ENCODE measurements at regions not wholly inside any gene's neighbourhood (a gene's known extent, or its start where the extent isn't known, plus 50 kb on each side); places are given as distances from the start of the nearest gene placed in this dataset.

- BruUV-seq (replicated peaks), result no TSS peak
- ChIA-PET POLR2A (no interaction called here), RAD21 (ENCODE audit: low non-redundant PET in 1 of 2, low total read pairs in 2 of 2, uncharacterized antibody in 2 of 2, unreplicated experiment in 2 of 2) (no interaction called here), CTCF (no interaction called here)
- H3K9me2 ChIP-seq (ENCODE audit: insufficient read depth), result no peaks in the 10 kb centered on the region
- H3K4me1 ChIP-seq (ENCODE audit: control insufficient read depth in 1 of 2, insufficient read depth in 2 of 2, low read length in 2 of 2), result no peaks in the 10 kb centered on the region
- no peak overlapping the region for H3K4me2 ChIP-seq (ENCODE audit: low read length)
- H3K9me3 ChIP-seq (ENCODE audit: control insufficient read depth in 1 of 2, insufficient read depth in 1 of 2, low read depth in 1 of 2, low read length in 2 of 2), result no peaks in the 10 kb centered on the region
- no peak for TF ChIP-seq TCF7L2 (IDR thresholded peaks at IDR 0.05; ENCODE audit: borderline replicate concordance, extremely low read depth, insufficient read depth, insufficient read length)
- TF ChIP-seq POLR2AphosphoS5 (IDR thresholded peaks at IDR 0.05; ENCODE audit: low read depth, low read length), result no peak
- TF ChIP-seq SP1 (IDR thresholded peaks at IDR 0.05; ENCODE audit: low read depth), result no peak
- no peak for TF ChIP-seq CTCF (IDR thresholded peaks at IDR 0.05 in 2 of 3, conservative IDR thresholded peaks at IDR 0.05 in 1 of 3; ENCODE audit: borderline replicate concordance in 1 of 3, insufficient read depth in 1 of 3, low read depth in 2 of 3, low read length in 2 of 3)
- no peak for TF ChIP-seq CBX3 (IDR thresholded peaks at IDR 0.05; ENCODE audit: low read depth)
- TF ChIP-seq YY1 (IDR thresholded peaks at IDR 0.05; ENCODE audit: extremely low read depth, insufficient replicate concordance, low read depth, low read length), result no peak
- no peak for TF ChIP-seq EZH2phosphoT487 (IDR thresholded peaks at IDR 0.05; ENCODE audit: borderline replicate concordance)
- TF ChIP-seq RAD21 (IDR thresholded peaks at IDR 0.05; ENCODE audit: low read depth), result no peak
- TF ChIP-seq SIN3A (IDR thresholded peaks at IDR 0.05; ENCODE audit: low read depth), result no peak
- TF ChIP-seq ELF1 (IDR thresholded peaks at IDR 0.05; ENCODE audit: borderline replicate concordance, low read depth), result no peak
- no peak for TF ChIP-seq POLR2A (IDR thresholded peaks at IDR 0.05; ENCODE audit: borderline replicate concordance, extremely low read depth, insufficient read depth, insufficient read length)
- no peak for TF ChIP-seq CEBPB (IDR thresholded peaks at IDR 0.05; ENCODE audit: low read depth)
- no peak for TF ChIP-seq ZFX (IDR thresholded peaks at IDR 0.05)
- no peak for TF ChIP-seq MAX (IDR thresholded peaks at IDR 0.05)
- no peak for TF ChIP-seq JUND (IDR thresholded peaks at IDR 0.05)
- TF ChIP-seq ZBTB33 (IDR thresholded peaks at IDR 0.05; ENCODE audit: extremely low read depth, insufficient replicate concordance, low read length), result no peak
- no peak overlapping the region for H3K9ac ChIP-seq (ENCODE audit: low read length)
- no peak overlapping the region for H3K27ac ChIP-seq (ENCODE audit: low read depth, low read length)
- DNase-seq (ENCODE audit: low read depth, low spot score), result no peak
- no peaks in the 10 kb centered on the region for H3K36me3 ChIP-seq (ENCODE audit: control insufficient read depth in 1 of 2, insufficient read depth in 2 of 2, low read length in 2 of 2)
- no peak for ATAC-seq
- no peaks in the 10 kb centered on the region for H4K20me1 ChIP-seq (ENCODE audit: insufficient read depth)
- H3K4me3 ChIP-seq (replicated peaks in 1 of 2; ENCODE audit: low read depth in 1 of 2, low read length in 2 of 2), result no peak overlapping the region
- H3K27me3 ChIP-seq (ENCODE audit: insufficient read depth, low read length), result no peaks in the 10 kb centered on the region
- H2AFZ ChIP-seq (ENCODE audit: low read depth, low read length, poor library complexity, severe bottlenecking), result no peak overlapping the region
- H3K79me2 ChIP-seq (ENCODE audit: insufficient read depth, low read length), result no peaks in the 10 kb centered on the region
- intact Hi-C loops (cut with micrococcal nuclease), result no loop called here
These were observed 91.3 kb downstream of the PPP1R2C start for GRCh38 chrX:42686706-42687105.
